ENCODE measurements at regions not wholly inside any gene's neighbourhood (a gene's known extent, or its start where the extent isn't known, plus 50 kb on each side); places are given as distances from the start of the nearest gene placed in this dataset.

DNA sequence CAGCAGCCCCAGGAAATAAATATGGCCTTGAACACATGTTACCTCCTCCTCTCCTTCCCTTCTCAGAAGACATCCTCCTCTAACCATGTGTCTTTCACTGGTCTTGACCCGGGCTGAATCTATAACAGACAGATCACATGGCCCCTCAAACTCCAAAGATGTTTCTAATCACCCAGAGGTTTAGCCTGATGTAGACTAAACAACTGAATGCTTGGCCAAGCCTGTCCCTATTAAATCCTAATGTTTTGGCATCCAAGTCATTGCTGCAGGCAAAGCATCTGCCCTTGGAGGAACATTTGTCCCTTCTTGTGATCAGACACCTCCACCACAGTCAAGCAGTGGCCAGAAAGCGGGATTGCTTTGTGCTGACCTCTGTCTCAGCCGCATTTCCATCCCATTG is 65.5 kb downstream of the ANKRD60 start:
- intact Hi-C loops (cut with DNase I): no loop called here
- no peak overlapping the region for H3K27ac ChIP-seq
- no peak overlapping the region for H3K9ac ChIP-seq (ENCODE audit: low read depth in 2 of 2, low read length in 2 of 2)
- H3K4me1 ChIP-seq: no peaks in the 10 kb centered on the region
- DNase-seq: no peak
- H3K4me3 ChIP-seq: no peak overlapping the region
- H3K9me3 ChIP-seq: no peaks in the 10 kb centered on the region
- no peaks in the 10 kb centered on the region for H3K27me3 ChIP-seq
- no peaks in the 10 kb centered on the region for H3K36me3 ChIP-seq
- TF ChIP-seq, protein P1, sequence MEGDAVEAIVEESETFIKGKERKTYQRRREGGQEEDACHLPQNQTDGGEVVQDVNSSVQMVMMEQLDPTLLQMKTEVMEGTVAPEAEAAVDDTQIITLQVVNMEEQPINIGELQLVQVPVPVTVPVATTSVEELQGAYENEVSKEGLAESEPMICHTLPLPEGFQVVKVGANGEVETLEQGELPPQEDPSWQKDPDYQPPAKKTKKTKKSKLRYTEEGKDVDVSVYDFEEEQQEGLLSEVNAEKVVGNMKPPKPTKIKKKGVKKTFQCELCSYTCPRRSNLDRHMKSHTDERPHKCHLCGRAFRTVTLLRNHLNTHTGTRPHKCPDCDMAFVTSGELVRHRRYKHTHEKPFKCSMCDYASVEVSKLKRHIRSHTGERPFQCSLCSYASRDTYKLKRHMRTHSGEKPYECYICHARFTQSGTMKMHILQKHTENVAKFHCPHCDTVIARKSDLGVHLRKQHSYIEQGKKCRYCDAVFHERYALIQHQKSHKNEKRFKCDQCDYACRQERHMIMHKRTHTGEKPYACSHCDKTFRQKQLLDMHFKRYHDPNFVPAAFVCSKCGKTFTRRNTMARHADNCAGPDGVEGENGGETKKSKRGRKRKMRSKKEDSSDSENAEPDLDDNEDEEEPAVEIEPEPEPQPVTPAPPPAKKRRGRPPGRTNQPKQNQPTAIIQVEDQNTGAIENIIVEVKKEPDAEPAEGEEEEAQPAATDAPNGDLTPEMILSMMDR (IDR thresholded peaks at IDR 0.05): no peak

DNA sequence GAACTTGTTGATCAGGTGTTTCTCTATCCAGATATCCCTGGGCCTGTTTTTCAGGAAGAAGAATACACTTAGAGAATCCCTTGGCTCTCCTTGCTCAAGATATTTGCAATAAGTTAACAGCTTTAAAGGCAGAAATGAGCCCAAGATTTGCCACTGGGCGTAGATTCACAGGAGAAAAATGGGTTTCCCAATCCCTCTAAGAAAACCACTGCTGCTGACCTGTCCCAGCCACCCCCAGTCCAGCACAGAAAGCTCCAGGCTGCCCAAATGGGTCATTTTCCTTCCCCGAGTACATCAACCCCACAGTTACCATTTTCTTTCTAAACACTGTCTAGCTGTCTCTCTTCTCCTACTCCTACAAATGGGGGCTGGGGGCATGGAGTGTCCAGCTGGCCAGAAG is 67.3 kb downstream of the ANKRD60 start:
- Histone ChIP-seq H3K27ac (no peak overlapping the region), H3K4me1 (no peaks in the 10 kb centered on the region), H3K27me3 (no peaks in the 10 kb centered on the region), H3K36me3 (no peaks in the 10 kb centered on the region), H3K9me3 (no peaks in the 10 kb centered on the region), H3K9ac (ENCODE audit: low read depth in 2 of 2, low read length in 2 of 2) (no peak overlapping the region), H3K4me3 (no peak overlapping the region)
- intact Hi-C loops (cut with DNase I): no loop called here
- TF ChIP-seq, protein P1 (IDR thresholded peaks at IDR 0.05): no peak
- no peak for DNase-seq

DNA sequence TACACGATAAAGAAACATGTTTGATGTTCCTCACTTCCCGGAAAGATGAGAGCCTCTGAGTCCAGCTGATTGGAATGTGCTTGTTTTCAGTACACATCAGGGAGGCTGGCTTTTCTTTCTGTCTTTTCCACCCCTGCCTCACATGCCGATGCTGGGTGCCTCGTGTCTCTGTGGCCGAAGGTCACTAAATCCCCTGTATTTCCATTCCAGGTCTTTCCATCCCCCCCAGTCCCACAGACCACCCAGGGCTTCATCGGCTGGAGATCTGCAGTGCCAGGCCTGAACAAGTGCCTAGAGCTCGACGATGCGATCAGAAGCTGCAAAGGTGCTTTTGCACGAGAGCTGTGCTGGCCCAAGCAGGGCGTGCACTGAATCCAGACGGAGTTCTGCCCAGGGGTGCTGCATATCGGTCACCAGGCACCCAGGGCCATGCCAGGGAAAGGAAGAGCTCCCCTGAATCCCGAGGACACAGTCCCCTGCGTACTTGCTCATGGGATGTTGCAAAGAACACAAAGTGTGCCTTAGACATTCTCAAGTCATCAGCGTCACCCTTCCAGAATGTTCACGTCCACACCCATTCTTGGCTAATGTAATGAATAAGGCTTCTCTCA is 67.9 kb downstream of the ANKRD60 start:
- Histone ChIP-seq H3K27me3 (no peaks in the 10 kb centered on the region), H3K9me3 (no peaks in the 10 kb centered on the region), H3K4me3 (no peak overlapping the region), H3K4me1 (no peaks in the 10 kb centered on the region), H3K27ac (no peak overlapping the region), H3K36me3 (no peaks in the 10 kb centered on the region), H3K9ac (ENCODE audit: low read depth in 2 of 2, low read length in 2 of 2) (no peak overlapping the region)
- DNase-seq: no peak
- intact Hi-C loops (cut with DNase I): no loop called here
- TF ChIP-seq, protein P1 (IDR thresholded peaks at IDR 0.05): no peak

DNA sequence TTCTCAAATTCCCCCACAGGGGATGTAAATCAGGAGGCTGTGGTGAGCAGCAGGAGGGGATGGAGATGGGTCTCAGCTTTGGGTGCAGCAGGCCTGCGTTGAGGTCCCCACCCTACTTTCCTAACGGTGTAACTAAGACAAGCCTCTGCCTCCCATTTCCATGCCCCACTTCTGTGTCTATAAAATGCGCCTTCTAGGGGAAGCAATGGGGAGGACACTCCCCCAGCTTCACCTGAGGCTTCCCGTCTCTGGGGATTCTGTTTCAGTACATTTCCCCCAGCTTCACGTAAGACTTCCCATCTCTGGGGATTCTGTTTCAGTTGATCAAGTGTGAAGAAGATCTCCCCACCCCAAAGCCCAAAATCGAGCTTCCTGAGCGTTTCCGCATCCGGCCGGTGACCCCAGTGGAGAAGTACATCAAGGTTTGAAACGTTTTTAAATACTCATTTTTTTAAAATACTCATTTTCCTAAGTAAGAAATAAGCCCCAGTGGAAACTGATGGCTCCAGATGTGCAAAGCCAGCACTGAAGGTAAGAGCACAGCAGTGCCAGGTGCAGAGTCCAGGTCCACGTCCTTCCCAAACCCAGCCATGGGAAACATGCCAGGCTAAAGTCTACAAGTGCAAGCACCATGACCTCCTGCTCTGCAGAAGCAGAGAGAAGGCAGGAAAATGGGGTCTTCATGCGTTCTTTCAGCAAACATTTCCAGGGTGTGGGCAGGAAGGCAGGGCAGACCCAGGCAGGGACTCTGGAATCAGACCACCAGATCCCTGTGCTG is 73.1 kb downstream of the ANKRD60 start:
- H3K27ac ChIP-seq: no peak overlapping the region
- no peaks in the 10 kb centered on the region for H3K4me1 ChIP-seq
- no peak for DNase-seq
- TF ChIP-seq, protein P1 (IDR thresholded peaks at IDR 0.05): no peak
- H3K9ac ChIP-seq (ENCODE audit: low read depth in 2 of 2, low read length in 2 of 2): no peak overlapping the region
- H3K4me3 ChIP-seq: no peak overlapping the region
- no peaks in the 10 kb centered on the region for H3K27me3 ChIP-seq
- no peaks in the 10 kb centered on the region for H3K9me3 ChIP-seq
- intact Hi-C loops (cut with DNase I): no loop called here
- no peaks in the 10 kb centered on the region for H3K36me3 ChIP-seq

DNA sequence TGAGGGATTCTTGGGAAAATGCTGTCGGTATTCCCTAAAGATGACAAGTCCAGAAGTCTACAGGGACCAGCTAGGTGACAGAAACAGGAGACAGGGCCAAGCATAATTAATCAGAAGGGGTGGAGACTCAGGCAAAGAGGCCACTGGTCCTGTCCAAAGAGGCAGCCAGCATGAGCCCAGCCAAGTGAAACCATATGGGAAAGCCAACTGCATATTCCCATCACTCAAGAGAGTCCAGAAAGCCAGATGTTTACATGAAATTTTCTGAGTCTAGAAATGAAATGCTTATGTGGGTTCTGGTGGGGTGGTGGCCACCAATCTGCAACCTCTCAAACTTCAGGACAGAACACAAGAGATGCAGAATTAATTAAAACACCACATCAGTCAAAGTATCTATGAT is 74.3 kb downstream of the ANKRD60 start:
- TF ChIP-seq, protein P1 (IDR thresholded peaks at IDR 0.05): no peak
- H3K4me3 ChIP-seq: no peak overlapping the region
- H3K36me3 ChIP-seq: no peaks in the 10 kb centered on the region
- no peak overlapping the region for H3K27ac ChIP-seq
- intact Hi-C loops (cut with DNase I): no loop called here
- H3K27me3 ChIP-seq: no peaks in the 10 kb centered on the region
- no peak for DNase-seq
- no peak overlapping the region for H3K9ac ChIP-seq (ENCODE audit: low read depth in 2 of 2, low read length in 2 of 2)
- H3K4me1 ChIP-seq: no peaks in the 10 kb centered on the region
- H3K9me3 ChIP-seq: no peaks in the 10 kb centered on the region
